Adipocyte (in vitro differentiated cells): ENCODE measurements at regions not wholly inside any gene's neighbourhood (a gene's known extent, or its start where the extent isn't known, plus 50 kb on each side); places are given as distances from the start of the nearest gene placed in this dataset.

Experiments
- DNase-seq: peaks from one replicate; pipeline ENCODE4 v3.0.0-alpha.2; 2015; ENCODE audit warnings: low read depth
- H3K27me3 ChIP-seq: replicated peaks from 2 replicates; pipeline ENCODE4 v1.7.0; 2013; ENCODE audit warnings: mild to moderate bottlenecking, low read length, moderate library complexity; ENCODE audit not compliant: control insufficient read depth, insufficient read depth
- H3K36me3 ChIP-seq: 2 replicates; pipeline ENCODE4 v1.7.0; 2013; ENCODE audit warnings: low read length, mild to moderate bottlenecking, moderate library complexity; ENCODE audit not compliant: control insufficient read depth, insufficient read depth, severe bottlenecking
- H3K4me1 ChIP-seq: 2 replicates; pipeline ENCODE4 v1.7.0; 2013; ENCODE audit warnings: mild to moderate bottlenecking, low read length, moderate library complexity; ENCODE audit not compliant: control insufficient read depth, insufficient read depth
- H3K4me3 ChIP-seq: 2 replicates; pipeline ENCODE4 v1.7.0; 2013; ENCODE audit warnings: mild to moderate bottlenecking, low read length, moderate library complexity
- H3K9ac ChIP-seq: 2 replicates; pipeline ENCODE4 v1.7.0; 2013; ENCODE audit warnings: mild to moderate bottlenecking, low read length, moderate library complexity
- H3K9me3 ChIP-seq: 2 replicates; pipeline ENCODE4 v1.7.0; 2013; ENCODE audit warnings: mild to moderate bottlenecking, low read length, moderate library complexity; ENCODE audit not compliant: control insufficient read depth

DNA sequence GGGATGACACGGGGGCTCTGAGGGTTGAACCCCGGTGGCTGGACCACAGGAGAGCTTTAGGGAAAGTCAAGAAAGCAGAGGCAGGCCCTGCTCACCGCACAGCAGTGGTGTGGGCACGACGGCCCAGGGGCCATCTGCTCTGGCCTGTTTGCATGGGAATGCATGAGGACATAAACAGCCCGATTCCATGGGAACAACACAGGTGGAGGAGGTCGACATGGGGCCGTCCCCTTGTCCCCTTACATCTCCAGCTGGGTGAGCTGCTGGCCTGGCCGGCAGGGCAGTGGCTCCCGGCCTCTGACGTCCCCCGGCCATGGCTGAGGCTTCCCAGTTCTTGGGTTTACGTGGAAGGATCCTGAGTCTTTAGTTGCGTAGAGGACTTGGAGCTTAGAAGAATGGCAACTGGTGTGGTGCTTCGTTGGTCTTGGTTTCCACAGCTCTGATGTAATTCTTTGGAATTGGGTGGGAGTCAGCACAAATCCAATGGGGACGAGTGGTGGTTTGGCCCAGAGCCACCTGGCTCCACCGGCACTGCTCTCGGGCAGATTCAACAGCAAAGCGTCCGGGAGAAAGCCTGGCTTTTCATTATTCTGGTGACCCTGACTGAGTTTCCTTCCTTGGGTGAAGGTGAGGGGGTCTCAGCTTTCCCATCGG, 98.3 kb upstream of the HDAC4 start:
- Histone ChIP-seq H3K9me3 (no peaks in the 10 kb centered on the region), H3K36me3 (no peaks in the 10 kb centered on the region), H3K4me3 (peak overlapping the region; percentile 18), H3K4me1 (peaks cover 22% of the 10 kb centered on the region), H3K27me3 (peaks cover 54% of the 10 kb centered on the region), H3K9ac (no peak overlapping the region)
- no peak for DNase-seq

- Histone ChIP-seq H3K9ac (no peak overlapping the region), H3K4me3 (no peak overlapping the region), H3K4me1 (peaks cover 22% of the 10 kb centered on the region), H3K36me3 (no peaks in the 10 kb centered on the region), H3K27me3 (peaks cover 54% of the 10 kb centered on the region), H3K9me3 (no peaks in the 10 kb centered on the region)
- DNase-seq: no peak
Measured at GRCh38 chr2:239498576-239498975, 97.8 kb upstream of the HDAC4 start.

DNA sequence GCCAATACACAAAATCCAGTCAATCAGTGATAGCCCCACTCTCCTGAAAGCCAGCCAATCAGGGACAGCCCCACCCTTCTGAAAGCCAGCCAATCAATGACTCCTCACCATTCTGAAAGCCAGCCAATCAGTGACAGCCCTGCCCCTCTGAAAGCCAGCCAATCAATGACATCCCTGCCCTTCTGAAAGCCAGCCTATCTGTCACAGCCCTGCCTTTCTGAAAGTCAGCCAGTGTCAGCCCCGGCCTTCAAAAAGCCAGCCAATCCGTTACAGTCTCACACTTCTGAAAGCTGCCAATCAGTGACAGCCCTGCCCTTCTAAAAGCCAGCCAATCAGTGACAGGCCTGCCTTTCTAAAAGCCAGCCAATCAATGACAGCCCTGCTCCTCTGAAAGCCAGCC, 95.9 kb upstream of the HDAC4 start:
- H3K9ac ChIP-seq: no peak overlapping the region
- H3K9me3 ChIP-seq: no peaks in the 10 kb centered on the region
- H3K4me3 ChIP-seq: no peak overlapping the region
- H3K36me3 ChIP-seq: no peaks in the 10 kb centered on the region
- peaks cover 62% of the 10 kb centered on the region for H3K27me3 ChIP-seq
- no peak for DNase-seq
- H3K4me1 ChIP-seq: peaks cover 22% of the 10 kb centered on the region

DNA sequence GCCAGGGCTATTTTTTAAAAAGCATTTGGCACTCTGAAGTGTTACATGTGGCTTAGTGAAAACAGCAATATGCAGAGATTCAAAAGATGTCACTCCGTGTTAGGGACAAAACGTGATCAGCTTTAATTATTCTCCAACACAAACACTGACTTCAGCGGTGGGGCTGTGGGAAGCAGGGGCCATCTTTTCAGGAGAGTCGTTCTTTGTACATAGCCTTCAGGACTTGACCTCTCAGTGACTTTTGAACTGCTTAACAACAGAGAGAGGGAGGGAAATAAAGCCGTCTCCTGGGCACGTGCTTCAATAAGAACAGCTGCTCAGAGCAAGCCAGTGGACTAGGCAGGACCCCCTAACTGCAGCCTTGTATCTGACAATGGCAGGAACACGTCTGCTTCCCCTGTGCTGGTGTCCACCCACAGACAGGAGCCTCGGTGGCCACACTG, 95.0 kb upstream of the HDAC4 start:
- Histone ChIP-seq H3K4me3 (no peak overlapping the region), H3K9me3 (no peaks in the 10 kb centered on the region), H3K27me3 (peaks cover 59% of the 10 kb centered on the region), H3K36me3 (no peaks in the 10 kb centered on the region), H3K9ac (no peak overlapping the region), H3K4me1 (peaks cover 22% of the 10 kb centered on the region)
- no peak for DNase-seq

DNA sequence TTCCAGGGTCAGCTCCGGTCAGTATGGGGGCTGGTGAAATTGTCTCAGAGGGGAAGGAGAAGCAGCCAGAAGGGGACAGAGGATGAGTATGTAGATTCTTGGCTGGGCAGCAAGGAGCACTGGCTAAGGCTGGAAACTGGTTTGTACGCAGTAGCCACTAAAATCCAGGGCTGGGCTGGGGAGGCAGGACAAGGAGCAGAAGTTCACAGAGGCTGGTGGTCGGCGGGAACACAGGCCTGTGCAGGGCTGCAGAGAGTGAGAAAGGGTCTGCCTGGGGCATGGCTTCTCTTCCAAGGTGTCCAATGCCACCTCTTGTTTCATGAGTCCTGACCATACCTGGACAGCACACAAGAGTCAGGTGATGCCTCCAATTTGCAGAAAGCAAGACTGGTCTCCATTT, 94.4 kb upstream of the HDAC4 start:
- no peaks in the 10 kb centered on the region for H3K9me3 ChIP-seq
- H3K9ac ChIP-seq: no peak overlapping the region
- peaks cover 65% of the 10 kb centered on the region for H3K27me3 ChIP-seq
- H3K4me3 ChIP-seq: no peak overlapping the region
- DNase-seq: no peak
- H3K36me3 ChIP-seq: no peaks in the 10 kb centered on the region
- peaks cover 16% of the 10 kb centered on the region for H3K4me1 ChIP-seq

GRCh38 chr2:239494578-239494977, 93.8 kb upstream of the HDAC4 start:
- Histone ChIP-seq H3K36me3 (no peaks in the 10 kb centered on the region), H3K27me3 (peaks cover 68% of the 10 kb centered on the region), H3K9me3 (no peaks in the 10 kb centered on the region), H3K4me1 (peaks cover 10% of the 10 kb centered on the region), H3K9ac (no peak overlapping the region), H3K4me3 (no peak overlapping the region)
- no peak for DNase-seq

GRCh38 chr2:239489481-239489880, 88.7 kb upstream of the HDAC4 start:
- H3K36me3 ChIP-seq: no peaks in the 10 kb centered on the region
- H3K27me3 ChIP-seq: peaks cover 41% of the 10 kb centered on the region
- no peak for DNase-seq
- H3K9ac ChIP-seq: no peak overlapping the region
- no peaks in the 10 kb centered on the region for H3K4me1 ChIP-seq
- H3K4me3 ChIP-seq: no peak overlapping the region
- H3K9me3 ChIP-seq: no peaks in the 10 kb centered on the region

- no peaks in the 10 kb centered on the region for H3K9me3 ChIP-seq
- H3K4me3 ChIP-seq: no peak overlapping the region
- DNase-seq: no peak
- H3K27me3 ChIP-seq: peaks cover 45% of the 10 kb centered on the region
- H3K36me3 ChIP-seq: no peaks in the 10 kb centered on the region
- no peak overlapping the region for H3K9ac ChIP-seq
- H3K4me1 ChIP-seq: no peaks in the 10 kb centered on the region
Measured at GRCh38 chr2:239488125-239488524, 87.3 kb upstream of the HDAC4 start.

DNA sequence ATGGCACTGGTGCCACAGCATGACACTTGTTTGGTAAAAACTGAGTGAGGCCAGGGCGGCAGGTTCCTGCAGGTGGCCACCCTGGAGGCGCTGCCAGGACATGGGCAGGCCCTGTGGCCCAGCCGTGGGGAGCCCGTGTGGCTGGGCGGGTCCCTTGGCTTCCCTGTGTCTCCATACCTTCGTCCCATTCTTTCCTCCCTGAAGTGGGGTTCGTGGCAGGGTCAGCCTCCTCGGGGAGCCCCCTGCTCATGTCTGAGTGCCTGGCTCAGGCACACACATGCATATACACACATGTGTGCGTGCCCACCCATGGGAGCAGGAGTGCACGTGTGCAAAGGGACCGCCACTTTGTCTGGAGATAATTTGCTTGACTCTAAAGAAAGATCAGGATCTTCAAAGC, 86.5 kb upstream of the HDAC4 start:
- peaks cover 50% of the 10 kb centered on the region for H3K27me3 ChIP-seq
- no peaks in the 10 kb centered on the region for H3K4me1 ChIP-seq
- no peak for DNase-seq
- H3K9me3 ChIP-seq: no peaks in the 10 kb centered on the region
- no peak overlapping the region for H3K9ac ChIP-seq
- H3K36me3 ChIP-seq: no peaks in the 10 kb centered on the region
- no peak overlapping the region for H3K4me3 ChIP-seq

GRCh38 chr2:239485622-239486021, 84.8 kb upstream of the HDAC4 start:
- H3K36me3 ChIP-seq: no peaks in the 10 kb centered on the region
- peaks cover 45% of the 10 kb centered on the region for H3K27me3 ChIP-seq
- no peaks in the 10 kb centered on the region for H3K4me1 ChIP-seq
- DNase-seq: no peak
- peaks cover 5% of the 10 kb centered on the region for H3K9me3 ChIP-seq
- no peak overlapping the region for H3K4me3 ChIP-seq
- no peak overlapping the region for H3K9ac ChIP-seq

DNA sequence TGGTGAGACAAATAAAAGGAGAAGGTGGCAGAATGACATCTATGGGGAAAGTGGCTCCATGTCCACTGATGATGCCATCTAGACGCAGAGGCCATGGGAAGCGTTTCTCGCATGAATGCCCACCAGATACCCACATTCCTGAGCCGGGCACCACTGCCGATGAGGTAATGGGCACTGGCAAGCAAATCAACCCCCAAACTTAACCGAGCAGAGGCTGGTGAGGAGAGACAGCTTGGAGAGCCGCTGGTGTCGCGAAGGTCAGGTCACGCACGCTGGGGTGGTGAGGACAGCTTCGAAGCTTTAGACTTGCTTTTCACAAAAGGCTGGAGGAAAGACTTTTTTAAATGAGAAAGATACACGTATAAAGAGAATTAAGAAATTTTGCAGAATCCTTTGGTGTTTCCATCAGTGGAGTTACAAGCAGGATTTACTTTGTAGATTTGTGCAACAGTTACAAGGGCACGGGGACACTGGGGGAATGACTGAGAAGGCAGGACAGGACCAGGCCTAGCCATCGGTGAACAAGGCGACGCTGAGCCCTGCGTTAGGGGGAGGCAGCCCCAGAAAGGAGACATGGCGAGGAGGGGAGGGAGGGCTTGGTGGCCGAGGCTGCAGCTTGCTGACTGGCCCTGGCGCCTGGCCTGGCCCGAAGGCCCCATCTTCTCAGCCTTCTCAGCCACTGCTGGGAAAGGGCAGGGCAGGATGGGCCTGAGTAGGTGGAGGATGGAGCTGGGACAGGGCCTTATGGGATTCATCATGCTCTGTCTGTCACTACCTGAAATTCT, 83.9 kb upstream of the HDAC4 start:
- H3K4me3 ChIP-seq: no peak overlapping the region
- no peak for DNase-seq
- no peaks in the 10 kb centered on the region for H3K4me1 ChIP-seq
- peaks cover 41% of the 10 kb centered on the region for H3K27me3 ChIP-seq
- no peak overlapping the region for H3K9ac ChIP-seq
- peaks cover 5% of the 10 kb centered on the region for H3K9me3 ChIP-seq
- no peaks in the 10 kb centered on the region for H3K36me3 ChIP-seq
